Caco-2 (cell line): ENCODE measurements at regions not wholly inside any gene's neighbourhood (a gene's known extent, or its start where the extent isn't known, plus 50 kb on each side); places are given as distances from the start of the nearest gene placed in this dataset.

ENCODE experiments used
- BruUV-seq: library from RNA; stranded (reverse); fragments of 400-500 nt; replicated peaks from 2 replicates; lab custom pipeline; 2021; lab: Mats Ljungman, UMichigan
- CTCF ChIA-PET: fragments of 300-600 bp; sonication (Branson Sonifier 250); formaldehyde crosslinking; loops from one replicate; lab custom pipeline; 2022; ENCODE audit warnings: antibody characterized with exemption; lab: Charles Lee
- POLR2A ChIA-PET: fragments of 300-600 bp; sonication (Branson Sonifier 250); formaldehyde crosslinking; loops from one replicate; lab custom pipeline; 2022; ENCODE audit warnings: antibody characterized with exemption; lab: Charles Lee
- DNase-seq, 2 experiments: peaks; one replicate each; pipeline versions ENCODE4 v3.0.0 to v3.0.0-alpha.2; 2020 to 2022
- H3K27me3 ChIP-seq: replicated peaks from 2 replicates; pipeline ENCODE4 v1.6.0; 2011; ENCODE audit warnings: low read length; ENCODE audit not compliant: control insufficient read depth, insufficient read depth
- H3K36me3 ChIP-seq: 2 replicates; pipeline ENCODE4 v1.5.1; 2011; ENCODE audit warnings: low read length; ENCODE audit not compliant: control insufficient read depth, insufficient read depth
- H3K4me1 ChIP-seq: fragments of 250-450 bp; sonication (Bioruptor Pico); 2 replicates; pipeline ENCODE4 v1.5.1; 2020; ENCODE audit warnings: mild to moderate bottlenecking
- H3K4me3 ChIP-seq: 2 replicates; pipeline ENCODE4 v1.5.1; 2011; ENCODE audit warnings: low read depth, mild to moderate bottlenecking, control low read depth, low read length
- H3K9me3 ChIP-seq: fragments of 250-450 bp; sonication (Bioruptor Pico); 2 replicates; pipeline ENCODE4 v1.5.1; 2020; ENCODE audit warnings: mild to moderate bottlenecking, moderate library complexity
- H3K27ac Mint-ChIP-seq: one replicate; pipeline ENCODE4 v1.8.0; 2022; ENCODE audit warnings: mixed read lengths; ENCODE audit not compliant: unreplicated experiment
- H3K27me3 Mint-ChIP-seq: one replicate; pipeline ENCODE4 v1.8.0; 2022; ENCODE audit warnings: mixed read lengths; ENCODE audit not compliant: insufficient read depth, unreplicated experiment
- H3K36me3 Mint-ChIP-seq: one replicate; pipeline ENCODE4 v1.8.0; 2022; ENCODE audit warnings: mild to moderate bottlenecking, mixed read lengths; ENCODE audit not compliant: insufficient read depth, unreplicated experiment
- H3K4me1 Mint-ChIP-seq: one replicate; pipeline ENCODE4 v1.8.0; 2022; ENCODE audit warnings: low read depth, mixed read lengths; ENCODE audit not compliant: unreplicated experiment
- H3K4me3 Mint-ChIP-seq: one replicate; pipeline ENCODE4 v1.8.0; 2022; ENCODE audit warnings: mild to moderate bottlenecking, moderate library complexity, mixed read lengths; ENCODE audit not compliant: unreplicated experiment
- H3K9me3 Mint-ChIP-seq: one replicate; pipeline ENCODE4 v1.8.0; 2022; ENCODE audit warnings: mixed read lengths; ENCODE audit not compliant: unreplicated experiment
- CTCF ChIP-seq, 2 experiments: fragments of 200-600 bp in 1 of 2; IDR thresholded peaks; 1 replicate in 1 of 2; 2 replicates in 1 of 2; pipeline versions ENCODE4 v1.5.1 to v1.8.0; 2011 to 2022; ENCODE audit warnings: antibody characterized with exemption in 1 of 2, control low read depth in 1 of 2, inconsistent platforms in 1 of 2, low read depth in 1 of 2, low read length in 1 of 2, mild to moderate bottlenecking in 1 of 2, moderate library complexity in 1 of 2; ENCODE audit not compliant: insufficient read depth in 1 of 2, severe bottlenecking in 1 of 2, unreplicated experiment in 1 of 2
- intact Hi-C: fragments of 100-400 bp; cut with micrococcal nuclease; formaldehyde crosslinking; loops from one replicate; pipeline ENCODE4 v1.10.0; 2022; ENCODE audit not compliant: unreplicated experiment

DNA sequence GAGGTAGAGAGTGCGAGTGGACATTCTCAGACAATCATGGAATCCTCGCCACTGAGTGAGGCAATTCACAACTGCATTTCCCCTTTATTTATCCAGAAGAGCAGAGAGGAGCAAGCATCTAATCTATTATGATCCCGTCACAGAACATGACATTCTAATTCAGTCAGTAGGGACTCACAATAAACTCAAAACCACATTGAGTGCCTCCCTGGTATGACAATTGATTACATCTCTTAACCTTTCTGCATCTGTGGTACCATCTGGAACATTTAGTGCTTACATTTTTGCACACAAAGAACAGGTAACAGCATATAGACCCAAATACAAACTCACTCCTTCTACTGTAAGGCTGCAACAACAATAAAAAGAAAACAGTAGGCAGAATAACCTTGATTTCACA, 517.2 kb downstream of the GBE1 start:
- CTCF ChIA-PET: no interaction called here
- Mint-ChIP-seq H3K36me3 (peaks cover 24% of the 10 kb centered on the region), H3K9me3 (no peaks in the 10 kb centered on the region), H3K4me3 (no peak overlapping the region), H3K27ac (no peak overlapping the region), H3K27me3 (no peaks in the 10 kb centered on the region), H3K4me1 (peaks cover 9% of the 10 kb centered on the region)
- POLR2A ChIA-PET: no interaction called here
- intact Hi-C loops: no loop called here
- no peak for DNase-seq
- H3K4me1 ChIP-seq: peaks cover 28% of the 10 kb centered on the region
- no peaks in the 10 kb centered on the region; the same call in 1 of the 2 replicates for H3K9me3 ChIP-seq
- H3K4me3 ChIP-seq: no peak overlapping the region
- no TSS peak for BruUV-seq
- no peak for TF ChIP-seq CTCF (IDR thresholded peaks at IDR 0.05; ENCODE audit: insufficient read depth in 1 of 2, low read depth in 1 of 2, low read length in 1 of 2, severe bottlenecking in 1 of 2, unreplicated experiment in 1 of 2)
- no peaks in the 10 kb centered on the region for H3K27me3 ChIP-seq
- no peaks in the 10 kb centered on the region for H3K36me3 ChIP-seq

- no peak for DNase-seq
- Mint-ChIP-seq H3K9me3 (no peaks in the 10 kb centered on the region), H3K36me3 (peaks cover 14% of the 10 kb centered on the region), H3K4me3 (no peak overlapping the region), H3K27me3 (no peaks in the 10 kb centered on the region), H3K27ac (no peak overlapping the region), H3K4me1 (no peaks in the 10 kb centered on the region)
- peaks cover 15% of the 10 kb centered on the region for H3K4me1 ChIP-seq
- CTCF ChIA-PET: interaction anchor here (0.5 to 1.0 kb wide), 3 partner anchors 14 to 237 kb away, joined by 3 read pairs; no protein-coding TSS in a partner anchor
- POLR2A ChIA-PET: no interaction called here
- H3K36me3 ChIP-seq: no peaks in the 10 kb centered on the region
- TF ChIP-seq CTCF (IDR thresholded peaks at IDR 0.05; ENCODE audit: insufficient read depth in 1 of 2, low read depth in 1 of 2, low read length in 1 of 2, severe bottlenecking in 1 of 2, unreplicated experiment in 1 of 2): peak; percentile 35 to 40
- H3K4me3 ChIP-seq: no peak overlapping the region
- no peaks in the 10 kb centered on the region for H3K9me3 ChIP-seq
- BruUV-seq: no TSS peak
- H3K27me3 ChIP-seq: no peaks in the 10 kb centered on the region
- intact Hi-C loops: loop anchor here (1.0 kb wide), 1 partner anchor 25 kb away; no protein-coding TSS in a partner anchor
These were observed 518.6 kb downstream of the GBE1 start for GRCh38 chr3:81242871-81243270.

GRCh38 chr3:81237181-81237580, 524.3 kb downstream of the GBE1 start:
- BruUV-seq: no TSS peak
- Mint-ChIP-seq H3K27me3 (no peaks in the 10 kb centered on the region), H3K36me3 (peaks cover 17% of the 10 kb centered on the region), H3K4me1 (no peaks in the 10 kb centered on the region), H3K27ac (no peak overlapping the region), H3K4me3 (no peak overlapping the region), H3K9me3 (no peaks in the 10 kb centered on the region)
- ChIA-PET POLR2A (no interaction called here), CTCF (no interaction called here)
- no peaks in the 10 kb centered on the region for H3K36me3 ChIP-seq
- intact Hi-C loops: no loop called here
- DNase-seq: no peak
- H3K27me3 ChIP-seq: no peaks in the 10 kb centered on the region
- no peaks in the 10 kb centered on the region for H3K4me1 ChIP-seq
- H3K9me3 ChIP-seq: no peaks in the 10 kb centered on the region
- no peak overlapping the region for H3K4me3 ChIP-seq
- no peak for TF ChIP-seq CTCF (IDR thresholded peaks at IDR 0.05; ENCODE audit: insufficient read depth in 1 of 2, low read depth in 1 of 2, low read length in 1 of 2, severe bottlenecking in 1 of 2, unreplicated experiment in 1 of 2)
